H9 (cell line): ENCODE measurements at regions not wholly inside any gene's neighbourhood (a gene's known extent, or its start where the extent isn't known, plus 50 kb on each side); places are given as distances from the start of the nearest gene placed in this dataset.

Experiments
- DNase-seq: peaks from one replicate; pipeline ENCODE4 v3.0.0-alpha.2; 2017
- H2AFZ ChIP-seq: one replicate; pipeline ENCODE4 v1.6.1; 2013; ENCODE audit warnings: mild to moderate bottlenecking, low read length, control low read depth, moderate library complexity
- H2AK5ac ChIP-seq: 2 replicates; pipeline ENCODE4 v1.6.1; 2013; ENCODE audit warnings: low read length, control low read depth, mixed read lengths; ENCODE audit not compliant: insufficient read length
- H2BK120ac ChIP-seq: one replicate; pipeline ENCODE4 v1.6.1; 2013; ENCODE audit warnings: low read depth, mild to moderate bottlenecking, low read length, control low read depth, inconsistent platforms; ENCODE audit not compliant: poor library complexity, severe bottlenecking
- H2BK12ac ChIP-seq: 2 replicates; pipeline ENCODE4 v1.6.1; 2013; ENCODE audit warnings: low read length, control low read depth, mixed read lengths, low read depth; ENCODE audit not compliant: insufficient read length
- H2BK15ac ChIP-seq: 2 replicates; pipeline ENCODE4 v1.6.1; 2013; ENCODE audit warnings: low read depth, low read length, control low read depth
- H2BK20ac ChIP-seq: one replicate; pipeline ENCODE4 v1.6.1; 2013; ENCODE audit warnings: low read depth, mild to moderate bottlenecking, low read length, control low read depth, inconsistent platforms; ENCODE audit not compliant: poor library complexity, severe bottlenecking
- H2BK5ac ChIP-seq: 2 replicates; pipeline ENCODE4 v1.6.1; 2013; ENCODE audit warnings: low read length, control low read depth, mixed read lengths; ENCODE audit not compliant: insufficient read length
- H3K14ac ChIP-seq: 2 replicates; pipeline ENCODE4 v1.6.1; 2013; ENCODE audit warnings: low read length, control low read depth; ENCODE audit not compliant: insufficient read depth
- H3K18ac ChIP-seq: 2 replicates; pipeline ENCODE4 v1.6.1; 2013; ENCODE audit warnings: low read depth, mild to moderate bottlenecking, mixed read lengths, low read length, control low read depth; ENCODE audit not compliant: insufficient read length
- H3K23ac ChIP-seq: 2 replicates; pipeline ENCODE4 v1.6.1; 2013; ENCODE audit warnings: low read length, control low read depth, mixed read lengths, low read depth; ENCODE audit not compliant: insufficient read length
- H3K23me2 ChIP-seq: 2 replicates; pipeline ENCODE4 v1.6.1; 2013; ENCODE audit warnings: low read depth, mild to moderate bottlenecking, mixed read lengths, low read length, control low read depth; ENCODE audit not compliant: insufficient read length, poor library complexity, severe bottlenecking
- H3K27ac ChIP-seq: 2 replicates; pipeline ENCODE4 v1.5.1; 2013; ENCODE audit warnings: low read length, control low read depth, mixed read lengths, low read depth; ENCODE audit not compliant: insufficient read length
- H3K27me3 ChIP-seq: 2 replicates; pipeline ENCODE4 v1.6.1; 2013; ENCODE audit warnings: low read length, control low read depth, inconsistent platforms; ENCODE audit not compliant: insufficient read depth
- H3K4ac ChIP-seq: 2 replicates; pipeline ENCODE4 v1.6.1; 2013; ENCODE audit warnings: low read depth, mild to moderate bottlenecking, control low read depth, inconsistent platforms, low read length, moderate library complexity
- H3K4me1 ChIP-seq: 2 replicates; pipeline ENCODE4 v1.6.1; 2013; ENCODE audit warnings: low read length, control low read depth, inconsistent platforms; ENCODE audit not compliant: insufficient read depth
- H3K4me2 ChIP-seq: 2 replicates; pipeline ENCODE4 v1.6.1; 2013; ENCODE audit warnings: low read length, control low read depth, mixed read lengths; ENCODE audit not compliant: insufficient read length, insufficient read depth
- H3K56ac ChIP-seq: 2 replicates; pipeline ENCODE4 v1.6.1; 2013; ENCODE audit warnings: low read depth, mild to moderate bottlenecking, mixed read lengths, low read length, control low read depth; ENCODE audit not compliant: insufficient read length
- H3K79me1 ChIP-seq: 2 replicates; pipeline ENCODE4 v1.6.1; 2013; ENCODE audit warnings: low read depth, mild to moderate bottlenecking, moderate library complexity, low read length, control low read depth, inconsistent platforms; ENCODE audit not compliant: insufficient read depth, poor library complexity, severe bottlenecking
- H3K79me2 ChIP-seq: 2 replicates; pipeline ENCODE4 v1.6.1; 2013; ENCODE audit warnings: low read length, control low read depth, inconsistent platforms; ENCODE audit not compliant: insufficient read depth
- H3K9ac ChIP-seq: 2 replicates; pipeline ENCODE4 v1.6.1; 2013; ENCODE audit warnings: low read length, control low read depth, mixed read lengths; ENCODE audit not compliant: insufficient read length; ENCODE audit errors: extremely low read depth
- H3K9me3 ChIP-seq: one replicate; pipeline ENCODE4 v1.6.1; 2013; ENCODE audit warnings: low read depth, low read length, inconsistent platforms; ENCODE audit not compliant: control insufficient read depth
- H3T11ph ChIP-seq: one replicate; pipeline ENCODE4 v1.6.1; 2013; ENCODE audit warnings: mild to moderate bottlenecking, low read length, control low read depth, inconsistent platforms
- H4K20me1 ChIP-seq: one replicate; pipeline ENCODE4 v1.6.1; 2013; ENCODE audit not compliant: control insufficient read depth, insufficient read length, insufficient read depth
- H4K5ac ChIP-seq: 2 replicates; pipeline ENCODE4 v1.6.1; 2013; ENCODE audit warnings: low read depth, mild to moderate bottlenecking, mixed read lengths, low read length, control low read depth; ENCODE audit not compliant: insufficient read length
- H4K8ac ChIP-seq: replicated peaks from 2 replicates; pipeline ENCODE4 v1.6.1; 2013; ENCODE audit warnings: low read length, control low read depth, mixed read lengths, low read depth; ENCODE audit not compliant: insufficient read length
- H4K91ac ChIP-seq: 2 replicates; pipeline ENCODE4 v1.6.1; 2013; ENCODE audit warnings: low read depth, mild to moderate bottlenecking, moderate library complexity, mixed read lengths, low read length, control low read depth; ENCODE audit not compliant: insufficient read length
- H3K27ac Mint-ChIP-seq, 3 experiments: 2 replicates in 2 of 3; 3 replicates in 1 of 3; pipeline ENCODE4 v1.8.0; 2020 to 2021; ENCODE audit warnings: mixed read lengths in 3 of 3, mild to moderate bottlenecking in 1 of 3, moderate library complexity in 1 of 3
- H3K27me3 Mint-ChIP-seq: 2 replicates; pipeline ENCODE4 v1.8.0; 2021; ENCODE audit warnings: low read depth, mild to moderate bottlenecking, moderate library complexity, mixed read lengths
- H3K36me3 Mint-ChIP-seq, 3 experiments: 2 replicates in 2 of 3; 3 replicates in 1 of 3; pipeline ENCODE4 v1.8.0; 2020 to 2021; ENCODE audit warnings: low read depth in 3 of 3, mixed read lengths in 3 of 3; ENCODE audit not compliant: insufficient read depth in 1 of 3
- H3K4me1 Mint-ChIP-seq, 2 experiments: 2 replicates each; pipeline ENCODE4 v1.8.0; 2020; ENCODE audit warnings: mixed read lengths in 2 of 2
- H3K4me3 Mint-ChIP-seq, 2 experiments: 2 replicates in 1 of 2; 3 replicates in 1 of 2; pipeline ENCODE4 v1.8.0; 2020 to 2021; ENCODE audit warnings: mild to moderate bottlenecking in 2 of 2, mixed read lengths in 2 of 2, moderate library complexity in 1 of 2
- H3K9me3 Mint-ChIP-seq, 2 experiments: 2 replicates in 1 of 2; 3 replicates in 1 of 2; pipeline ENCODE4 v1.8.0; 2020; ENCODE audit warnings: mild to moderate bottlenecking in 2 of 2, mixed read lengths in 2 of 2, moderate library complexity in 1 of 2
- WGBS: extraction: QIAGEN DNeasy Blood & Tissue Kit; methylation state at CpG from one replicate; pipeline ENCODE4 v1.1.7; 2013; ENCODE audit warnings: missing lambda C conversion rate, low lambda C conversion rate, mixed read lengths; ENCODE audit not compliant: insufficient read length; ENCODE audit errors: extremely low coverage; 5-methylcytosine and 5-hydroxymethylcytosine counted together
- TF ChIP-seq, protein P1 (sequence below): fragments of 200-600 bp; sonication (generic); conservative IDR thresholded peaks from 3 replicates; pipeline ENCODE4 v1.8.0; 2021; ENCODE audit warnings: antibody characterized with exemption, mild to moderate bottlenecking

- H2BK20ac ChIP-seq, result no peak overlapping the region
- H2BK120ac ChIP-seq, result no peak overlapping the region
- H3T11ph ChIP-seq, result no peak overlapping the region
- H2BK12ac ChIP-seq, result no peak overlapping the region
- H3K23ac ChIP-seq, result no peak overlapping the region
- no peak overlapping the region for H3K9ac ChIP-seq
- H3K4me1 ChIP-seq, result no peaks in the 10 kb centered on the region
- no peaks in the 10 kb centered on the region for H3K9me3 ChIP-seq
- H3K56ac ChIP-seq, result no peak overlapping the region
- H4K8ac ChIP-seq, result no peak overlapping the region
- no peaks in the 10 kb centered on the region for H3K27me3 ChIP-seq
- no peak overlapping the region for H4K5ac ChIP-seq
- no peak overlapping the region for H2AK5ac ChIP-seq
- H3K9me3 Mint-ChIP-seq, result no peaks in the 10 kb centered on the region
- no peaks in the 10 kb centered on the region for H3K79me1 ChIP-seq
- H3K27ac ChIP-seq, result no peak overlapping the region
- no peaks in the 10 kb centered on the region for H4K20me1 ChIP-seq
- H3K14ac ChIP-seq, result no peak overlapping the region
- H3K23me2 ChIP-seq, result no peaks in the 10 kb centered on the region
- no peak overlapping the region for H2AFZ ChIP-seq
- TF ChIP-seq, protein P1, sequence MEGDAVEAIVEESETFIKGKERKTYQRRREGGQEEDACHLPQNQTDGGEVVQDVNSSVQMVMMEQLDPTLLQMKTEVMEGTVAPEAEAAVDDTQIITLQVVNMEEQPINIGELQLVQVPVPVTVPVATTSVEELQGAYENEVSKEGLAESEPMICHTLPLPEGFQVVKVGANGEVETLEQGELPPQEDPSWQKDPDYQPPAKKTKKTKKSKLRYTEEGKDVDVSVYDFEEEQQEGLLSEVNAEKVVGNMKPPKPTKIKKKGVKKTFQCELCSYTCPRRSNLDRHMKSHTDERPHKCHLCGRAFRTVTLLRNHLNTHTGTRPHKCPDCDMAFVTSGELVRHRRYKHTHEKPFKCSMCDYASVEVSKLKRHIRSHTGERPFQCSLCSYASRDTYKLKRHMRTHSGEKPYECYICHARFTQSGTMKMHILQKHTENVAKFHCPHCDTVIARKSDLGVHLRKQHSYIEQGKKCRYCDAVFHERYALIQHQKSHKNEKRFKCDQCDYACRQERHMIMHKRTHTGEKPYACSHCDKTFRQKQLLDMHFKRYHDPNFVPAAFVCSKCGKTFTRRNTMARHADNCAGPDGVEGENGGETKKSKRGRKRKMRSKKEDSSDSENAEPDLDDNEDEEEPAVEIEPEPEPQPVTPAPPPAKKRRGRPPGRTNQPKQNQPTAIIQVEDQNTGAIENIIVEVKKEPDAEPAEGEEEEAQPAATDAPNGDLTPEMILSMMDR, result no peak
- H3K18ac ChIP-seq, result no peak overlapping the region
- no peak overlapping the region for H4K91ac ChIP-seq
- no CpG with 5 or more reads among the region's 3 CpGs for WGBS
- no peak overlapping the region for H3K27ac Mint-ChIP-seq
- no peak for DNase-seq
- no peak overlapping the region for H2BK15ac ChIP-seq
- H3K79me2 ChIP-seq, result no peaks in the 10 kb centered on the region
- H3K4me2 ChIP-seq, result no peak overlapping the region
- no peak overlapping the region for H3K4me3 Mint-ChIP-seq
- H3K27me3 Mint-ChIP-seq, result no peaks in the 10 kb centered on the region
- H3K4ac ChIP-seq, result no peak overlapping the region
- H3K4me1 Mint-ChIP-seq, result no peaks in the 10 kb centered on the region
- H3K36me3 Mint-ChIP-seq, result no peaks in the 10 kb centered on the region
- no peak overlapping the region for H2BK5ac ChIP-seq
These were observed 361.4 kb upstream of the JAG1 start for GRCh38 chr20:11035211-11035610.
